ENCODE measurements at regions not wholly inside any gene's neighbourhood (a gene's known extent, or its start where the extent isn't known, plus 50 kb on each side); places are given as distances from the start of the nearest gene placed in this dataset.

GRCh38 chr5:5665225-5666075 is 243.0 kb downstream of the ICE1 start:
- no peak overlapping the region for H3K27ac Mint-ChIP-seq
- H3K9me3 Mint-ChIP-seq, result no peaks in the 10 kb centered on the region
- H3K4me3 Mint-ChIP-seq, result no peak overlapping the region
- H3K36me3 Mint-ChIP-seq (ENCODE audit: low read depth), result no peaks in the 10 kb centered on the region
- H3K4me1 Mint-ChIP-seq (ENCODE audit: low read depth), result no peaks in the 10 kb centered on the region
- H3K27me3 Mint-ChIP-seq (ENCODE audit: low read depth), result no peaks in the 10 kb centered on the region
- no peak for DNase-seq (ENCODE audit: low spot score)

GRCh38 chr5:5658889-5659465 is 236.5 kb downstream of the ICE1 start:
- H3K27me3 Mint-ChIP-seq (ENCODE audit: low read depth), result no peaks in the 10 kb centered on the region
- H3K27ac Mint-ChIP-seq, result no peak overlapping the region
- DNase-seq (ENCODE audit: low spot score), result no peak

GRCh38 chr5:5658226-5658625 is 235.7 kb downstream of the ICE1 start:
- Mint-ChIP-seq H3K4me3 (no peak overlapping the region), H3K4me1 (ENCODE audit: low read depth) (no peaks in the 10 kb centered on the region), H3K27ac (no peak overlapping the region), H3K9me3 (no peaks in the 10 kb centered on the region), H3K36me3 (ENCODE audit: low read depth) (no peaks in the 10 kb centered on the region), H3K27me3 (ENCODE audit: low read depth) (no peaks in the 10 kb centered on the region)
- no peak for DNase-seq (ENCODE audit: low spot score)

More at GRCh38 chr5:5658889-5659465, 236.5 kb downstream of the ICE1 start:
- H3K9me3 Mint-ChIP-seq, result no peaks in the 10 kb centered on the region
- no peaks in the 10 kb centered on the region for H3K4me1 Mint-ChIP-seq (ENCODE audit: low read depth)
- H3K4me3 Mint-ChIP-seq, result no peak overlapping the region
- no peaks in the 10 kb centered on the region for H3K36me3 Mint-ChIP-seq (ENCODE audit: low read depth)

DNA sequence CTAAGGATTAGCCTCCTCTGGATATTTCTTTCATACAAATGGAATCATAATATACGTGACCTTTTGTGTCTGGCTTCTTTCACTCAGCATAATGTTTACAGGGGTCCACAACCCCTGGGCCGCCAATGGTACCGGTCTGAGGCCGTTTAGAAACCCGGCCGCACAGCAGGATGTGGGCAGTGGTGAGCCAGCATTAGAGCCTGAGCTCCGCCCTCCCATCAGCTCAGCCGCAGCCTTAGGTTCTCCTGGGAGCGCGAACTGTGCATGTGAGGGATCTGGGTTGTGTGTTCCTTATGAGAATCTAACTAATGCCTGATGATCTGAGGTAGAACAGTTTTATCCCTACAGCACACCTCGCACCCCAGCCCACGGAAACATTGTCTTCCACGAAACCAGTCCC is 229.7 kb downstream of the ICE1 start:
- no peaks in the 10 kb centered on the region for H3K9me3 Mint-ChIP-seq
- no peaks in the 10 kb centered on the region for H3K27me3 Mint-ChIP-seq (ENCODE audit: low read depth)
- no peak overlapping the region for H3K4me3 Mint-ChIP-seq
- no peaks in the 10 kb centered on the region for H3K36me3 Mint-ChIP-seq (ENCODE audit: low read depth)
- no peak overlapping the region for H3K27ac Mint-ChIP-seq
- DNase-seq (ENCODE audit: low spot score), result no peak
- no peaks in the 10 kb centered on the region for H3K4me1 Mint-ChIP-seq (ENCODE audit: low read depth)

- Mint-ChIP-seq H3K9me3 (no peaks in the 10 kb centered on the region), H3K27me3 (ENCODE audit: low read depth) (no peaks in the 10 kb centered on the region), H3K4me1 (ENCODE audit: low read depth) (no peaks in the 10 kb centered on the region), H3K4me3 (no peak overlapping the region), H3K36me3 (ENCODE audit: low read depth) (no peaks in the 10 kb centered on the region), H3K27ac (no peak overlapping the region)
- DNase-seq (ENCODE audit: low spot score), result no peak
These were observed 228.5 kb downstream of the ICE1 start for GRCh38 chr5:5650949-5651348.

GRCh38 chr5:5650242-5650641 is 227.8 kb downstream of the ICE1 start:
- H3K9me3 Mint-ChIP-seq, result no peaks in the 10 kb centered on the region
- H3K27me3 Mint-ChIP-seq (ENCODE audit: low read depth), result no peaks in the 10 kb centered on the region
- H3K27ac Mint-ChIP-seq, result no peak overlapping the region
- H3K4me3 Mint-ChIP-seq, result no peak overlapping the region
- H3K4me1 Mint-ChIP-seq (ENCODE audit: low read depth), result no peaks in the 10 kb centered on the region
- DNase-seq (ENCODE audit: low spot score), result no peak
- H3K36me3 Mint-ChIP-seq (ENCODE audit: low read depth), result no peaks in the 10 kb centered on the region

DNA sequence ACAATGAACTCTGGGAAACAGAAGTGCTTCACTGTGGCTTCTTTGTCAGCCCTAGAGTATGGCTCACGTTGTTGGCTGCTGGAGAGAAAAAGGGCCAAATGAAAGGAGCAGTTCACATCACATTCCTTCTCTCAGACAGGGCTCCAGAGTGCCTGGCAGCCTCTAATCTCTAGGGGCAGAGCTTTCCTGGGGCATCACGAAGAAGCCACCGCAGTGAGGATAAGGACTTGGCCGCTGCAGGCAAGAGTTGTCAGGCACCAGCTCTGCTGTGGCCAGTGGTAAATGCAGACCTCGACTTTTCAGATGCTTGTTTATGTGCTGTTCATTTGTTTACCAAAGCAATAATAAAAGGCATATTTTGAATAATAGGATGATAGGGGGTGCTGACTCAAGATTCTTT is 227.2 kb downstream of the ICE1 start:
- H3K4me1 Mint-ChIP-seq (ENCODE audit: low read depth), result no peaks in the 10 kb centered on the region
- H3K4me3 Mint-ChIP-seq, result no peak overlapping the region
- H3K27ac Mint-ChIP-seq, result no peak overlapping the region
- no peaks in the 10 kb centered on the region for H3K27me3 Mint-ChIP-seq (ENCODE audit: low read depth)
- no peak for DNase-seq (ENCODE audit: low spot score)
- H3K36me3 Mint-ChIP-seq (ENCODE audit: low read depth), result no peaks in the 10 kb centered on the region
- H3K9me3 Mint-ChIP-seq, result no peaks in the 10 kb centered on the region

GRCh38 chr5:5648694-5649093 is 226.2 kb downstream of the ICE1 start:
- H3K27me3 Mint-ChIP-seq (ENCODE audit: low read depth), result no peaks in the 10 kb centered on the region
- no peak overlapping the region for H3K27ac Mint-ChIP-seq
- H3K4me1 Mint-ChIP-seq (ENCODE audit: low read depth), result no peaks in the 10 kb centered on the region
- H3K4me3 Mint-ChIP-seq, result no peak overlapping the region
- H3K9me3 Mint-ChIP-seq, result no peaks in the 10 kb centered on the region
- DNase-seq (ENCODE audit: low spot score), result no peak
- H3K36me3 Mint-ChIP-seq (ENCODE audit: low read depth), result no peaks in the 10 kb centered on the region

GRCh38 chr5:5645891-5646290 is 223.4 kb downstream of the ICE1 start:
- H3K27me3 Mint-ChIP-seq (ENCODE audit: low read depth), result no peaks in the 10 kb centered on the region
- H3K27ac Mint-ChIP-seq, result no peak overlapping the region
- no peak overlapping the region for H3K4me3 Mint-ChIP-seq
- no peak for DNase-seq (ENCODE audit: low spot score)
- H3K4me1 Mint-ChIP-seq (ENCODE audit: low read depth), result no peaks in the 10 kb centered on the region
- H3K9me3 Mint-ChIP-seq, result no peaks in the 10 kb centered on the region
- H3K36me3 Mint-ChIP-seq (ENCODE audit: low read depth), result no peaks in the 10 kb centered on the region

GRCh38 chr5:5645198-5645597 is 222.7 kb downstream of the ICE1 start:
- Mint-ChIP-seq H3K4me3 (no peak overlapping the region), H3K36me3 (ENCODE audit: low read depth) (no peaks in the 10 kb centered on the region), H3K27ac (no peak overlapping the region), H3K4me1 (ENCODE audit: low read depth) (no peaks in the 10 kb centered on the region), H3K9me3 (no peaks in the 10 kb centered on the region), H3K27me3 (ENCODE audit: low read depth) (no peaks in the 10 kb centered on the region)
- DNase-seq (ENCODE audit: low spot score), result no peak

- H3K27me3 Mint-ChIP-seq (ENCODE audit: low read depth), result no peaks in the 10 kb centered on the region
- no peak for DNase-seq (ENCODE audit: low spot score)
These were observed 221.8 kb downstream of the ICE1 start for GRCh38 chr5:5644249-5644648.

DNA sequence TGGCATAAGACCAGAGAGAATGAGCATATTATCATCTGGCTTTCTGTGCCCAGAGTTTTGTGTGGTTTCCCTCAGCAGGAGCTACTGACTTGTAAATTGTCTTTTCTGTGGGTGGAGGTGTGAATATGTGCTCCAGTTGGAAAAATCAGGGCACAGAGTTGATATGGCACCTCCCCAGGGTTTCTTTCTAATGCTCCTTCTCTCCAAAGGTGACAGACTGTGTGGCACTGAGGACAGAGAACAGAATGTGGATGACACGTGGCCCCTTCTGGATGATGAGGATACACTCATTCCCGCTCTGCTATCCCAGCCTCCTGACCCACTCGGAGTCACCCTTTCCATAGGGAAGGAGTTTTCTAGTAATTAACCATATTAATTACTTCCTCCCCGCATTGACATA is 221.0 kb downstream of the ICE1 start:
- no peak for DNase-seq (ENCODE audit: low spot score)
- Mint-ChIP-seq H3K9me3 (no peaks in the 10 kb centered on the region), H3K36me3 (ENCODE audit: low read depth) (no peaks in the 10 kb centered on the region), H3K27ac (no peak overlapping the region), H3K27me3 (ENCODE audit: low read depth) (no peaks in the 10 kb centered on the region), H3K4me1 (ENCODE audit: low read depth) (no peaks in the 10 kb centered on the region), H3K4me3 (no peak overlapping the region)

More at GRCh38 chr5:5644249-5644648, 221.8 kb downstream of the ICE1 start:
- Mint-ChIP-seq H3K4me3 (no peak overlapping the region), H3K9me3 (no peaks in the 10 kb centered on the region), H3K27ac (no peak overlapping the region), H3K4me1 (ENCODE audit: low read depth) (no peaks in the 10 kb centered on the region), H3K36me3 (ENCODE audit: low read depth) (no peaks in the 10 kb centered on the region)

DNA sequence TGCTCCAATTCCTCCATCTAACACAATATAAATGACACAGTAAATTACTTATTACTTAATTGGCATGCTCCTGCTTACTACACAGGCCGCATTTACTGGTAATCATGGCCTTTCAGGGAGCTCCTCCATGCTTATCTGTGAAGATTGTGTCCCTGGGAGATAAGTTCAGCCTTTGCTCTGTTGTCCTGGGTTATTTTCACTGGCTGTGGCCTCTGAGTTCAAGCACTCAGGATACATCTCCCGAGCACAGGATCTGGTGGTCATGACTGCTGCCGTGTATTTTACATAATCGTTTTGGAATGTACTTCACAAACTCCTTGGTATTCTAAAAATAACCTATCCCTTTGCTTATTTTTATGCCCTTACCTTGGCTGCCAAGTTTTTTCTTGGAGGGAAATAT is 215.7 kb downstream of the ICE1 start:
- H3K27ac Mint-ChIP-seq, result no peak overlapping the region
- no peak overlapping the region for H3K4me3 Mint-ChIP-seq
- DNase-seq (ENCODE audit: low spot score), result no peak
- H3K27me3 Mint-ChIP-seq (ENCODE audit: low read depth), result no peaks in the 10 kb centered on the region
- no peaks in the 10 kb centered on the region for H3K4me1 Mint-ChIP-seq (ENCODE audit: low read depth)
- no peaks in the 10 kb centered on the region for H3K36me3 Mint-ChIP-seq (ENCODE audit: low read depth)
- H3K9me3 Mint-ChIP-seq, result no peaks in the 10 kb centered on the region

DNA sequence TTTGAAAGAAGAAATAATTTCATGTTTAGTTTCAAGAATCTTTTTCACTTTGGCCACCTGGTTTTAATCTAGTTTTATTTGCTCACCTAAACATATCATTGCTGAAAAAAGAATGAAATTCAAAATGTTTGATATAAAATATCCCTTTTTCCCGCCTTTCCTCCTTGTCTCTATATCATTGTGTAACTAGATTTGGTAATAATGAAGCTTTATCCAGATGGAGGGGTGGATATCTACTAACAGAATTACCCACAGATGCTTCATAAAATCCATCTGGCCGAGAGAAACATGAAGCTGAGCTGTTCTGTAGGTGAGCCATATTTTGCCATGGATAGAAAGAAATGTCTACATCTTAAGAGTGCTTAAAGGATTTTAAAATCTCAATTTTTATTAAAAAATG is 214.7 kb downstream of the ICE1 start:
- no peaks in the 10 kb centered on the region for H3K4me1 Mint-ChIP-seq (ENCODE audit: low read depth)
- no peak overlapping the region for H3K27ac Mint-ChIP-seq
- H3K27me3 Mint-ChIP-seq (ENCODE audit: low read depth), result no peaks in the 10 kb centered on the region
- H3K9me3 Mint-ChIP-seq, result no peaks in the 10 kb centered on the region
- no peak for DNase-seq (ENCODE audit: low spot score)
- no peaks in the 10 kb centered on the region for H3K36me3 Mint-ChIP-seq (ENCODE audit: low read depth)
- H3K4me3 Mint-ChIP-seq, result no peak overlapping the region

DNA sequence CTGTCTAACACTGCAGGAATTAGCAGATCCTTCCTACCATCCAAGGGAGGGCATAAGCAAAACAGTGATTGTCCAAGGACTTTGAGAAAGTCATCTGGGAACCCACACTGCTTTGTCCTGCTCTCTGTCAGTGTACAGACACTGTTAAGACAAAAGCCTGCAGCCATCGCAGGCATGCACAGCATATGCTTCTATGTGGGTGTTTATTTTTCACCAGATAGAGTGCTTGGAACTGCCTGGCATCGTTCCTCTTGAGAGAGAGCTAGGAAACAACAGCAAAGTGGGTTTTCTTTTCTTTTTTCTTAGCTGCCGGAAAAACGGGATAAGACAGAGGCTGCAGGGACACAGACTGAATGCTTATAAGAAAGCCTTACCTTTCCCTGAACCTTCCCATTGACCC is 212.3 kb downstream of the ICE1 start:
- H3K36me3 Mint-ChIP-seq (ENCODE audit: low read depth), result no peaks in the 10 kb centered on the region
- H3K9me3 Mint-ChIP-seq, result no peaks in the 10 kb centered on the region
- H3K4me1 Mint-ChIP-seq (ENCODE audit: low read depth), result no peaks in the 10 kb centered on the region
- H3K27ac Mint-ChIP-seq, result no peak overlapping the region
- no peak for DNase-seq (ENCODE audit: low spot score)
- no peak overlapping the region for H3K4me3 Mint-ChIP-seq
- H3K27me3 Mint-ChIP-seq (ENCODE audit: low read depth), result no peaks in the 10 kb centered on the region
